ENCODE measurements at regions not wholly inside any gene's neighbourhood (a gene's known extent, or its start where the extent isn't known, plus 50 kb on each side); places are given as distances from the start of the nearest gene placed in this dataset.
"Not testable (repeated sequence)": the region's sequence is repeated elsewhere in the genome, so short reads cannot be mapped to it uniquely, and the experiment has no call there.

- no peak for DNase-seq
These were observed 76.7 kb upstream of the DRD5 start for GRCh38 chr4:9704551-9705332.

- DNase-seq: not testable (repeated sequence)
These were observed 74.2 kb upstream of the DRD5 start for GRCh38 chr4:9707281-9707680.

- not testable (repeated sequence) for DNase-seq
These were observed 73.5 kb upstream of the DRD5 start for GRCh38 chr4:9707936-9708335.

- no peak for DNase-seq
These were observed 71.7 kb upstream of the DRD5 start for GRCh38 chr4:9709724-9710123.

GRCh38 chr4:9715271-9715670 is 66.2 kb upstream of the DRD5 start:
- DNase-seq: not testable (repeated sequence)

- no peak for DNase-seq
These were observed 65.3 kb upstream of the DRD5 start for GRCh38 chr4:9716093-9716492.

GRCh38 chr4:9718246-9718939 is 63.0 kb upstream of the DRD5 start:
- not testable (repeated sequence) for DNase-seq

GRCh38 chr4:9722131-9722530 is 59.3 kb upstream of the DRD5 start:
- not testable (repeated sequence) for DNase-seq

All from activated CD4-positive, alpha-beta T cell treated with anti-CD3 and anti-CD28 coated beads, Interleukin-2, amount 50 U/mL, for 1 hour (primary cell).